ENCODE measurements at regions not wholly inside any gene's neighbourhood (a gene's known extent, or its start where the extent isn't known, plus 50 kb on each side); places are given as distances from the start of the nearest gene placed in this dataset.

DNA sequence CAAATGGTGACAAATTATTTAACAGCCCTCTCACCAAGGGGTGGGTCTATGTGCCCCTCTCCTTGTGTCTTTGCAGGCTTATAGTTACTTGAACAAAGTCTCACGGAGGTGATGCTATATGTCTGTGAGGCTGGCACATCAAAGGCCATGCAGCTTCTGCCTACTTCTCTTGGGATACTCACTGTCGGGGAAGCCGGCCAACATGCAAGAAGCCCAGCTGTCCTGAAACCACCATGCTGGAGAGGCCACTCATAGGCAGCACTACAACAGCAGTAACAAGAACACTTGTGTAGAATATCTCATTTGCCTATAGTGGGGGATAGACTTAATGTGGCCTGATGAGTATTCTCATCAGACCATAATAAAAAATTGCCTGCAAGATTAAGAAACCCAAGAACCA lies 233.7 kb upstream of the NCKAP5 start:
- TF ChIP-seq CTCF (IDR thresholded peaks at IDR 0.05): no peak
- TF ChIP-seq POLR2A (IDR thresholded peaks at IDR 0.05): no peak
